ENCODE measurements at regions not wholly inside any gene's neighbourhood (a gene's known extent, or its start where the extent isn't known, plus 50 kb on each side); places are given as distances from the start of the nearest gene placed in this dataset. TPM values are rescaled to one million over a fixed set of nuclear protein-coding genes. Genes with fewer than 3 reads are reported as not detected.

DNA sequence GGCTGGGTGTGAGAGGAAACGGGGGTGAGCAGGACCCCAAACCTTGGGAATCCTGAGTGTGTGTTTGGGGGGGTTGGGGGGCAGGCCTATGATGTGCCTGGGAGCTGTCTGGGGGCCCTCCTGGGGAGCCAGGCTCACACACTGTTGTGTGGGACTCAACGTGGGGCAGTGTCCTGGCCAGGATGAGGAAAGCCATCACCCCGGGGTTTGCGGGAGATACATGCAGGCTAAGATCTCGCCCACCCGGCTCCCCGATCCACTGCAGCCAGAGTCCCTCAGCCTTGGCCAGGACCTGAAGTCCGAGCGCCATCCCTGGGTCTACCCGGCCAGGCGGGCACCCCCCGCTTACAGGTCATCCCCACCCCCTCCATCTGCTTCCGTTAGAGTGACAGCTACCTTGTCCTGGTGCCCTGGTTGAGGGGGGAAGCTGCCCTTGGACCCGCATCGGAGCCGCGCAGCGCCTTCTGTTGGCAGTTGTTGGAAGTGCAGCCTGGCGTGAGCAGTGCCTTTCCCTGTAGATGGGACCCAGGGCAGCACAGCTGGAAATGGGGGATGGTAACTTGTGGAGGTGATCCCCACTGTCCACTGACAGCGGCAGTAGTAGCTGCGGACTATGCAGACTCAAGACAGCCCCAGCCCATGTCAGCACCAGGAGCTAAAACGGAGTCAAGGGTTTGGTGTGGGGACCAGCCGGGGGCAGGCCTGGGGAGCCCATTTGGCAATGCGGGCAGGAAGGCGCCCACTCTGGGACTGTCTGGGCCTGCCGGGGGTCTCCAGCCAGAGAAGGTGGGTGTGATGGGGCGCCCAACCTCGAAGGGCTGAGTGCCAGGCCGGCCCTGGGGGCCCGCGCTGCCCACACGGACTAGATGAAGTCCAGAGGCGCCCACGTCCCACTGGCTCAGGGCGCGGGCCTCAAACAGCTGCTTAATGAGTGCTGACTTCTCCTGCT, 885.6 kb upstream of the ZNF722 start:
- H3K9me3 ChIP-seq (ENCODE audit: control insufficient read depth in 3 of 3, low read length in 3 of 3) = peaks cover 0 to 2% (median 0%) of the 10 kb centered on the region in 3 donors
- H3K27me3 ChIP-seq (ENCODE audit: control insufficient read depth in 3 of 3, insufficient read depth in 3 of 3, low read length in 3 of 3) = no peaks in the 10 kb centered on the region

DNA sequence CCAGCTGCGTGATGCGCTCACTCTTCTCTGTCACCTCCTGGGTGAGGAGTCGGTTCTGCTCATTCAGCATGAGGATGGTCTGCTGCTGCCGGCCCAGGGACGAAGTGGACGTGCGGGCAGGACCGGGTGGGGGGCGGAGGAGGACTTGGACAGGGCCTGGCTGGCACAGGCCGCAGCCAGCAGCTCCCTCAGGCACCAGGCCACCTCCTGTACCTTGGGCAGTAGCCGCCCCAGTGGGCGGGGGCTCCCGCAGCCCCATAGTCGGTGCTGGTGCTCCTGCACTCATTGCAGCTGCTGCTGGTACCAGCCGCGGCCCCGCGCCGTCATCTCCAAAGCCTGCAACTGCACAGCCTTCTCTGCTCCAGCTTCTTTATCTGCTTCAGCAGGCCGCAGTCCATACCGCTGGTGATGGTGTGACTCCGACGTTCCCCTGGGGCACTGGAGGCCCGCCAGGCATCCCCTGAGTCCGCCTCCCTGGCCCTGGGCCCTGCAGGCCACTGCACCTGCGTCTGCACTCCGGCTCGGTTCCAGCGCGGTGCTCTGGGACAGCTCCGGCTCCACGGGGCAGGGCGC, 884.9 kb upstream of the ZNF722 start:
- H3K4me1 ChIP-seq (ENCODE audit: control insufficient read depth in 3 of 3, insufficient read depth in 3 of 3, low read length in 3 of 3) = no peaks in the 10 kb centered on the region
- H3K36me3 ChIP-seq (ENCODE audit: control insufficient read depth in 3 of 3, insufficient read depth in 3 of 3, low read length in 3 of 3) = no peaks in the 10 kb centered on the region
- H3K27ac ChIP-seq (ENCODE audit: low read depth, low read length) = no peak overlapping the region
- no peak overlapping the region for H3K9ac ChIP-seq (ENCODE audit: low read depth in 1 of 3, low read length in 3 of 3)
- H3K4me3 ChIP-seq (ENCODE audit: low read length in 3 of 3) = no peak overlapping the region
- H3K27me3 ChIP-seq (ENCODE audit: control insufficient read depth in 3 of 3, insufficient read depth in 3 of 3, low read length in 3 of 3) = no peaks in the 10 kb centered on the region
- H3K9me3 ChIP-seq (ENCODE audit: control insufficient read depth in 3 of 3, low read length in 3 of 3) = no peaks in the 10 kb centered on the region

More for the DNA sequence above, 885.6 kb upstream of the ZNF722 start:
- Histone ChIP-seq H3K9ac (ENCODE audit: low read depth in 1 of 3, low read length in 3 of 3) (no peak overlapping the region), H3K4me3 (ENCODE audit: low read length in 3 of 3) (no peak overlapping the region), H3K36me3 (ENCODE audit: control insufficient read depth in 3 of 3, insufficient read depth in 3 of 3, low read length in 3 of 3) (no peaks in the 10 kb centered on the region), H3K4me1 (ENCODE audit: control insufficient read depth in 3 of 3, insufficient read depth in 3 of 3, low read length in 3 of 3) (no peaks in the 10 kb centered on the region), H3K27ac (ENCODE audit: low read depth, low read length) (no peak overlapping the region)

DNA sequence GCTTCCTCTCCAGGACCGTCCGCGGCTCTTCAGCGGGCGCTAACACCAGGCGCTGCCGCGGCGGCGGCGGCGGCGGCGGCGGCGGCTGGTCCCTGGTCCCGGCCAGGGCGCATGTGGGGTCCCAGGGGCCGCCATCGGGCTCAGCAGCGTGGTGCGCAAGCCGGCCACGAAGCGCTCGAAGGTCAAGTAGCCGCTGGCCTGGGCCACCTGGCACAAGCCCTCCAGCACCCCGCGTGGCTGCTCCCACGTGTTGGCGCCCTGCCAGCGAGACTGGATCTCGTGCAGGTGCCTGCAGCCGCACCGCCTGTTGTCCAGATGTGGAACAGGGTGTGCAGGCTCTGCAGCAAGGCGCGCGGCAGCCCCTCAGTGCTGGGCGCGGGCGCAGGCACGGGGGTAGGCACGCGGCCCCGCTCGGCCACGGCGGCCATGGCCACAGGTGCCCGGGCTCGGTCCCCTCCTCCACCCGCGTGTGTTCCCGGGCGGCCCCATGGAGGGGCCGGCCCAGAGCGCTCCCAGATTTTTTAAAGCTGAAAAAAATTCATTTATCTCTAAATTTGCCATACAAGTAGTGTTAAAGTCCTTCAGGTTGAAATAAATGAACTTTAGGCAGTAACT, 884.2 kb upstream of the ZNF722 start:
- H3K27ac ChIP-seq (ENCODE audit: low read depth, low read length) = no peak overlapping the region
- no peak overlapping the region for H3K9ac ChIP-seq (ENCODE audit: low read depth in 1 of 3, low read length in 3 of 3)
- no peaks in the 10 kb centered on the region for H3K4me1 ChIP-seq (ENCODE audit: control insufficient read depth in 3 of 3, insufficient read depth in 3 of 3, low read length in 3 of 3)
- H3K36me3 ChIP-seq (ENCODE audit: control insufficient read depth in 3 of 3, insufficient read depth in 3 of 3, low read length in 3 of 3) = no peaks in the 10 kb centered on the region
- no peaks in the 10 kb centered on the region for H3K9me3 ChIP-seq (ENCODE audit: control insufficient read depth in 3 of 3, low read length in 3 of 3)
- H3K4me3 ChIP-seq (ENCODE audit: low read length in 3 of 3) = no peak overlapping the region
- H3K27me3 ChIP-seq (ENCODE audit: control insufficient read depth in 3 of 3, insufficient read depth in 3 of 3, low read length in 3 of 3) = no peaks in the 10 kb centered on the region

Small RNA genes lying in the stretch of these regions (small RNA-seq; reads per million reads assigned to genes)
- not detected for gene RNU6-417P
